Spinal cord (tissue), 9 donors: ENCODE measurements at regions not wholly inside any gene's neighbourhood (a gene's known extent, or its start where the extent isn't known, plus 50 kb on each side); places are given as distances from the start of the nearest gene placed in this dataset.
A peak's percentile ranks its signal among the peaks of the same experiment; 100 is the strongest.

Experiments used
- DNase-seq, 6 donors: peaks; one replicate each; pipeline versions ENCODE4 v3.0.0 to v3.0.0-alpha.2; 2013 to 2015; ENCODE audit warnings: low spot score in 6 of 6, low read depth in 4 of 6
- H3K27ac ChIP-seq: one replicate; pipeline ENCODE4 v1.5.1; 2013; ENCODE audit warnings: low read depth, low read length, control low read depth
- H3K27me3 ChIP-seq: one replicate; pipeline ENCODE4 v1.6.1; 2013; ENCODE audit warnings: low read length; ENCODE audit not compliant: control insufficient read depth, insufficient read depth
- H3K36me3 ChIP-seq: one replicate; pipeline ENCODE4 v1.6.1; 2013; ENCODE audit warnings: low read length; ENCODE audit not compliant: control insufficient read depth, insufficient read depth
- H3K4me1 ChIP-seq: one replicate; pipeline ENCODE4 v1.6.1; 2013; ENCODE audit warnings: low read length; ENCODE audit not compliant: control insufficient read depth, insufficient read depth
- H3K4me3 ChIP-seq: one replicate; pipeline ENCODE4 v1.5.1; 2013; ENCODE audit warnings: low read depth, low read length, control low read depth
- H3K9me3 ChIP-seq: one replicate; pipeline ENCODE4 v1.6.1; 2013; ENCODE audit warnings: low read length; ENCODE audit not compliant: control insufficient read depth, insufficient read depth
- WGBS: methylation state at CpG from one replicate; pipeline ENCODE4 v1.1.5; 2013; ENCODE audit warnings: missing lambda C conversion rate; ENCODE audit not compliant: insufficient coverage; 5-methylcytosine and 5-hydroxymethylcytosine counted together
- donor health status: healthy.

DNA sequence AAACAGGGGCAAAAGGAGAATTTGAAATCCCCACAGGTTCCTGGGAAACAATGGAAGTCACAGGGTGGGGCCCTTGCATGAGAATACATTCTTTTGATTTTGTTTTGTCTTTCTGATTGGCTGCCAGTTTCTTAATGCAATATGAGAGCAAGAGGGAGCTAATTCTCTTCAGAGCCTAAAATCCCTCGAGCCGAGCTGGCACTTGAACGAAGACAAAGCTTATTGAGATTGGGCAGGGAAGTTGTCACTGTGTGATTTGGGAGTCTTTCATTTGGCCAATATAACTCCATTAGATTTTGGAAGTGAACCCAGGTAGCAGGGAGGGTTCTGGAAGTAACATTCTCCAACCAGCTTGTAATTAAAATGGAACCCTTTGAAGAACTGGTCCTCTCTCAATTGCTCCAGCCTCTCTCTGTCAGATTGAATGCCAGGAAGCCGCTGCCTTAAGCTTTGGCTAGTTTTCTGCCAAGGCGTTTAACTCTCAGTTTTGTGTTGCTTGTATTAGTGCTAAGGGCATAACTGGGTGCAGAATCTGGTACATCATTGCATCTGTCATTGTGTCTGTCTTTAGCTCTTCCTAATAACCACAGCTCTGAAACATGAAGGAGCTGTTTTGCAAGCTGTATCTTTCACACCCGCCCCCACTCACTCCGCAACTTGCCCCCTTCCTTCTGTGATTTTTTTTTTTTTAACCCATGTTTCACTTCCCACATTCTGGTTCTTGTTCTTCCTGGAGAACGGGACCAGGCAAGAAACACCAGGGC lies 272.0 kb downstream of the MAF start:
- DNase-seq: peak in 2 of 6 donors; percentile 47 to 62
- no peaks in the 10 kb centered on the region for H3K4me1 ChIP-seq
- no peaks in the 10 kb centered on the region for H3K9me3 ChIP-seq
- peaks cover 8% of the 10 kb centered on the region for H3K27me3 ChIP-seq
- no peak overlapping the region for H3K4me3 ChIP-seq
- WGBS: 49% methylated on average over 3 of the region's 8 CpGs
- no peak overlapping the region for H3K27ac ChIP-seq
- H3K36me3 ChIP-seq: no peaks in the 10 kb centered on the region

DNA sequence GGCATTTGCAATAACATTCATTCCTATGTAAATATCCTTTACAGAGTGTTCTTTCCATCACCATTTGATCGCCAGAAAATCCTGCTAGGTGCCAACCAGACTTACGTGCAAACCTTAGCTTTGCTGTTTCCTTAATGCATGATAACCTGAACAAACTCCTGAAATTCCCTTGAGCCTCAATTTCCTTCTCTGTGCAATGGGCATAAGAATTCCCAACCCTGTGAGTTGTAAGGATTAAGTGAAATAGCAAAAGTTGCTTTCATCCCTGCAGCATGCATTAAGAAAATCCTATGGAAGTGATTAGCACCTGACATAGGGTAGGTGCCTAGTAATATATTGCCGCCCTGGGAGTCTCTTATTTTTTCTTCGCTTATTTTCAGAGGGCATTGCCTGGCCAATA lies 272.7 kb downstream of the MAF start:
- WGBS: 67% methylated on average over 1 of the region's 4 CpGs
- H3K27ac ChIP-seq: no peak overlapping the region
- H3K9me3 ChIP-seq: no peaks in the 10 kb centered on the region
- no peak for DNase-seq
- H3K27me3 ChIP-seq: peaks cover 8% of the 10 kb centered on the region
- no peaks in the 10 kb centered on the region for H3K4me1 ChIP-seq
- no peak overlapping the region for H3K4me3 ChIP-seq
- H3K36me3 ChIP-seq: no peaks in the 10 kb centered on the region

DNA sequence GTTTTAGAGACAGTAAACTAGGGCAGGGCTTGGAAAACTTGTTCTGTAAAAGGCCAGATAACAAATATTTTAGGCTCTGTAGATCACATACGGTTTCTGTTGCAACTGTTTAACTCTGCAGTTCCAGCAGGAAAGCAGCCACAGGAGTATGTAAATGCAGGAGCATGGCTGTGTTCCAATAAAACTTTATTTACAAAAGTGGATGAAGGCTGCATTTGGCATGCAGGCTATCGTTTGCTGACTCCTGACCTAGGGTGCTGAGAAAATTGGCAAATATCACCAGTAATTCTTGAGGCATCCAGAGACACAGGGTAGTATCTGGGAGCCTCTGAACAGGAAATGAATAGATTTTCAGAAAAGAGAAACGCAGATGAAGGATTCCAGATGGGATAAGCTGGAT lies 274.0 kb downstream of the MAF start:
- DNase-seq: no peak
- Histone ChIP-seq H3K4me1 (no peaks in the 10 kb centered on the region), H3K36me3 (no peaks in the 10 kb centered on the region), H3K27me3 (peaks cover 8% of the 10 kb centered on the region), H3K27ac (no peak overlapping the region), H3K9me3 (no peaks in the 10 kb centered on the region), H3K4me3 (no peak overlapping the region)
- 77% methylated on average over 3 of the region's 3 CpGs for WGBS

GRCh38 chr16:79325226-79325945 lies 275.2 kb downstream of the MAF start:
- Histone ChIP-seq H3K4me1 (no peaks in the 10 kb centered on the region), H3K4me3 (no peak overlapping the region), H3K27ac (no peak overlapping the region), H3K27me3 (peaks cover 5% of the 10 kb centered on the region), H3K9me3 (no peaks in the 10 kb centered on the region), H3K36me3 (no peaks in the 10 kb centered on the region)
- no peak for DNase-seq
- WGBS: 77% methylated on average over 7 of the region's 8 CpGs

DNA sequence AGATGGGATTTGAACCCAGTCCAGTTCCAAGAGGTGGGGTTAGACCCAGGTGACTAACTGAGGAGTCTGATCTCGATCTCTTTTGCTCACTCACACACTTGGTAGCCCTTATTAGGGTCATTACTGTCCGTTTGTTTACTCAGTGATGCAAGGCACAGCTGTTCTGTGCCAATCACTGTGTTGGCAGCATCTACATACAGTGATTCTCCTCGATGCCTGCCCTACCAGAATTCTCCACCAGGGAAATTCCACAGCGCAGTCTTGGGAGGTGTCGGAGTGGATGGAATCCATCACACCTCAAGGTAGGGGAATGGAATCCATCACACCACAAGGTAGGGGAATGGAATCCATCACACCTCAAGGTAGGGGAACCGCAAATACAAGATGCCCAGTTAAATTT lies 279.6 kb downstream of the MAF start:
- no peaks in the 10 kb centered on the region for H3K4me1 ChIP-seq
- no peaks in the 10 kb centered on the region for H3K27me3 ChIP-seq
- no peaks in the 10 kb centered on the region for H3K36me3 ChIP-seq
- DNase-seq: no peak
- WGBS: 75% methylated on average over 2 of the region's 6 CpGs
- no peak overlapping the region for H3K27ac ChIP-seq
- no peaks in the 10 kb centered on the region for H3K9me3 ChIP-seq
- H3K4me3 ChIP-seq: no peak overlapping the region

GRCh38 chr16:79318143-79318899 lies 282.2 kb downstream of the MAF start:
- Histone ChIP-seq H3K27me3 (no peaks in the 10 kb centered on the region), H3K9me3 (no peaks in the 10 kb centered on the region), H3K27ac (no peak overlapping the region), H3K4me3 (no peak overlapping the region), H3K36me3 (no peaks in the 10 kb centered on the region), H3K4me1 (no peaks in the 10 kb centered on the region)
- no CpG with 5 or more reads among the region's 4 CpGs for WGBS
- DNase-seq: peak in 1 of 6 donors; percentile 42

- no peak for DNase-seq
- 86% methylated on average over 1 of the region's 2 CpGs for WGBS
- Histone ChIP-seq H3K27ac (no peak overlapping the region), H3K4me1 (no peaks in the 10 kb centered on the region), H3K4me3 (no peak overlapping the region), H3K36me3 (no peaks in the 10 kb centered on the region), H3K27me3 (no peaks in the 10 kb centered on the region), H3K9me3 (no peaks in the 10 kb centered on the region)
Observed at GRCh38 chr16:79317521-79317920, 283.0 kb downstream of the MAF start.

DNA sequence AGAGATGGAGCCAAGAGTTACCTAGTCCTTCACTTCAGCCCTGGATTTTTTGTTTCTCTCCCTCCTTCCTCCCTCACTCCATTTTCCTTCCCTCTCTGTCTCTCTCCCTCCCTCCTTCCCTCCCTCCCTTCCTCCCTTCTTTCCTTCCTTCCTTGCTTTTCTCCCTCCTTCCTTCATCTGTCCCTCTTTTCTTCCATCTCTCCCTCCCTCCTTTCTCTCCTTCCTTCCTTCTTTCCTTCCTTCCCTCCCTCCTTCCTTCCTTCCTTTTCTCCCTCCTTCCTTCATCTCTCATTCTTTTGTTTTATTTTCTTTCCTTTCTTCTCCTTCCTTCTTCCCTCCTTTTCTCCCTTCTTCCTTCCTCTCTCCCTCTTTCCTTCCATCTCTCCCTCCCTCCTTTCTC lies 283.5 kb downstream of the MAF start:
- H3K9me3 ChIP-seq: no peaks in the 10 kb centered on the region
- no peaks in the 10 kb centered on the region for H3K36me3 ChIP-seq
- no peaks in the 10 kb centered on the region for H3K27me3 ChIP-seq
- H3K4me1 ChIP-seq: no peaks in the 10 kb centered on the region
- H3K27ac ChIP-seq: no peak overlapping the region
- H3K4me3 ChIP-seq: no peak overlapping the region
- DNase-seq: no peak

GRCh38 chr16:79316004-79316458 lies 284.5 kb downstream of the MAF start:
- WGBS: 90% methylated on average over 7 of the region's 8 CpGs
- no peak overlapping the region for H3K4me3 ChIP-seq
- no peak for DNase-seq
- H3K27me3 ChIP-seq: no peaks in the 10 kb centered on the region
- H3K9me3 ChIP-seq: no peaks in the 10 kb centered on the region
- peaks cover 5% of the 10 kb centered on the region for H3K4me1 ChIP-seq
- H3K27ac ChIP-seq: no peak overlapping the region
- H3K36me3 ChIP-seq: no peaks in the 10 kb centered on the region
